K562 (cell line): ENCODE measurements at regions not wholly inside any gene's neighbourhood (a gene's known extent, or its start where the extent isn't known, plus 50 kb on each side); places are given as distances from the start of the nearest gene placed in this dataset.

ENCODE experiments used
- GABPA ChIP-seq: fragments of 200-800 bp; sonication (Bioruptor generic); conservative IDR thresholded peaks from 2 replicates; pipeline ENCODE4 v1.6.1; 2016; ENCODE audit warnings: low read depth, missing genetic modification characterization, missing compliant biosample characterization
- SOX6 ChIP-seq: fragments of 450-650 bp; IDR thresholded peaks from 2 replicates; pipeline ENCODE4 v1.6.1; 2014; ENCODE audit warnings: mild to moderate bottlenecking

- no peak for TF ChIP-seq SOX6
- TF ChIP-seq GABPA (tag): no peak
These were observed 376.6 kb upstream of the CBLB start for GRCh38 chr3:106245400-106245799.
